ENCODE measurements at regions not wholly inside any gene's neighbourhood (a gene's known extent, or its start where the extent isn't known, plus 50 kb on each side); places are given as distances from the start of the nearest gene placed in this dataset.

GRCh38 chr13:90015565-90016507 lies 1331.7 kb upstream of the MIR17HG start:
- TF ChIP-seq, protein P1, sequence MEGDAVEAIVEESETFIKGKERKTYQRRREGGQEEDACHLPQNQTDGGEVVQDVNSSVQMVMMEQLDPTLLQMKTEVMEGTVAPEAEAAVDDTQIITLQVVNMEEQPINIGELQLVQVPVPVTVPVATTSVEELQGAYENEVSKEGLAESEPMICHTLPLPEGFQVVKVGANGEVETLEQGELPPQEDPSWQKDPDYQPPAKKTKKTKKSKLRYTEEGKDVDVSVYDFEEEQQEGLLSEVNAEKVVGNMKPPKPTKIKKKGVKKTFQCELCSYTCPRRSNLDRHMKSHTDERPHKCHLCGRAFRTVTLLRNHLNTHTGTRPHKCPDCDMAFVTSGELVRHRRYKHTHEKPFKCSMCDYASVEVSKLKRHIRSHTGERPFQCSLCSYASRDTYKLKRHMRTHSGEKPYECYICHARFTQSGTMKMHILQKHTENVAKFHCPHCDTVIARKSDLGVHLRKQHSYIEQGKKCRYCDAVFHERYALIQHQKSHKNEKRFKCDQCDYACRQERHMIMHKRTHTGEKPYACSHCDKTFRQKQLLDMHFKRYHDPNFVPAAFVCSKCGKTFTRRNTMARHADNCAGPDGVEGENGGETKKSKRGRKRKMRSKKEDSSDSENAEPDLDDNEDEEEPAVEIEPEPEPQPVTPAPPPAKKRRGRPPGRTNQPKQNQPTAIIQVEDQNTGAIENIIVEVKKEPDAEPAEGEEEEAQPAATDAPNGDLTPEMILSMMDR (conservative IDR thresholded peaks at IDR 0.05; ENCODE audit: low read depth, low read length) = no peak
- no peak for TF ChIP-seq BHLHE40 (IDR thresholded peaks at IDR 0.05; ENCODE audit: low read depth, low read length)
- no peak for TF ChIP-seq POLR2A (IDR thresholded peaks at IDR 0.05; ENCODE audit: low read depth, low read length)
- no peak for TF ChIP-seq RAD21 (IDR thresholded peaks at IDR 0.05; ENCODE audit: low read length)
- no peak for TF ChIP-seq MXI1 (IDR thresholded peaks at IDR 0.05; ENCODE audit: borderline replicate concordance, low read depth, low read length)
- TF ChIP-seq USF2 (IDR thresholded peaks at IDR 0.05; ENCODE audit: low read depth, low read length) = no peak

Data from IMR-90 (cell line).